ENCODE measurements at regions not wholly inside any gene's neighbourhood (a gene's known extent, or its start where the extent isn't known, plus 50 kb on each side); places are given as distances from the start of the nearest gene placed in this dataset.

DNA sequence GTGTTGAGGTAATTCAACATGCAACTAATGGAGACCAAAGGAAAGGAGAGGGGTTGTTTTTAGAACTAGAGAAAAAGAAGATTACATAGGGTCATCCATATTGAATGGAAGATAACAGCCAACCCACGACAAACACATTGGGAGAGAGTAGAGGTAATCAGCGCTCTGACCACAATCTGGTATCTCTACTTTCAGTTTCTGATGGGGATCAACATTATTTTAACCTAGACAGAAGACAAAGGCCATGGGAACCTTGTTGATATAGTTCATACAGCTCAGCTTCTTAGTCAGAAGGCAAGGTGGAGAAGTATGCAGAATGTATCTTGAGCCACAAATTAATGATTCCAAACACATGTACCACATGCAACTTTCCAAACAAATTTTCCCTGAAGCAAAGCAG is 537.1 kb upstream of the ST8SIA4 start:
- FAIRE-seq (no peak), DNase-seq (ENCODE audit: low spot score) (no peak), ATAC-seq (no peak)
- Histone ChIP-seq H3K4me2 (ENCODE audit: low read depth, low read length) (no peak overlapping the region), H3K27me3 (ENCODE audit: control insufficient read depth in 1 of 2, insufficient read depth in 2 of 2, low read length in 2 of 2) (no peaks in the 10 kb centered on the region), H3K4me1 (ENCODE audit: insufficient read depth, low read length) (no peaks in the 10 kb centered on the region), H3K79me2 (ENCODE audit: insufficient read depth, low read length) (no peaks in the 10 kb centered on the region), H3K9ac (ENCODE audit: insufficient read depth, low read depth, low read length) (no peak overlapping the region), H2AFZ (ENCODE audit: low read length) (no peak overlapping the region), H3K27ac (ENCODE audit: extremely low read length, insufficient read depth, low read length) (no peak overlapping the region), H3K4me3 (replicated peaks in 1 of 3; ENCODE audit: insufficient read depth in 1 of 3, low read depth in 2 of 3, low read length in 3 of 3) (no peak overlapping the region), H3K9me3 (ENCODE audit: low read length) (no peaks in the 10 kb centered on the region), H4K20me1 (ENCODE audit: insufficient read depth, low read length) (no peaks in the 10 kb centered on the region), H3K36me3 (replicated peaks in 1 of 2; ENCODE audit: control insufficient read depth in 1 of 2, insufficient read depth in 2 of 2, low read length in 2 of 2) (no peaks in the 10 kb centered on the region)
- ChIA-PET POLR2A (no interaction called here), CTCF (ENCODE audit: low intra/inter-chr PET ratio, low total read pairs) (no interaction called here)
- WGBS (ENCODE audit: low lambda C conversion rate), result 0% methylated on average over 2 of the region's 2 CpGs
- TF ChIP-seq, protein P1, sequence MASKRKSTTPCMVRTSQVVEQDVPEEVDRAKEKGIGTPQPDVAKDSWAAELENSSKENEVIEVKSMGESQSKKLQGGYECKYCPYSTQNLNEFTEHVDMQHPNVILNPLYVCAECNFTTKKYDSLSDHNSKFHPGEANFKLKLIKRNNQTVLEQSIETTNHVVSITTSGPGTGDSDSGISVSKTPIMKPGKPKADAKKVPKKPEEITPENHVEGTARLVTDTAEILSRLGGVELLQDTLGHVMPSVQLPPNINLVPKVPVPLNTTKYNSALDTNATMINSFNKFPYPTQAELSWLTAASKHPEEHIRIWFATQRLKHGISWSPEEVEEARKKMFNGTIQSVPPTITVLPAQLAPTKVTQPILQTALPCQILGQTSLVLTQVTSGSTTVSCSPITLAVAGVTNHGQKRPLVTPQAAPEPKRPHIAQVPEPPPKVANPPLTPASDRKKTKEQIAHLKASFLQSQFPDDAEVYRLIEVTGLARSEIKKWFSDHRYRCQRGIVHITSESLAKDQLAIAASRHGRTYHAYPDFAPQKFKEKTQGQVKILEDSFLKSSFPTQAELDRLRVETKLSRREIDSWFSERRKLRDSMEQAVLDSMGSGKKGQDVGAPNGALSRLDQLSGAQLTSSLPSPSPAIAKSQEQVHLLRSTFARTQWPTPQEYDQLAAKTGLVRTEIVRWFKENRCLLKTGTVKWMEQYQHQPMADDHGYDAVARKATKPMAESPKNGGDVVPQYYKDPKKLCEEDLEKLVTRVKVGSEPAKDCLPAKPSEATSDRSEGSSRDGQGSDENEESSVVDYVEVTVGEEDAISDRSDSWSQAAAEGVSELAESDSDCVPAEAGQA (IDR thresholded peaks at IDR 0.05; ENCODE audit: low read depth), result no peak
- TF ChIP-seq, protein P1 (CRISPR knock-in tag; IDR thresholded peaks at IDR 0.05; ENCODE audit: borderline replicate concordance), result no peak
- TF ChIP-seq ZNF674 (CRISPR knock-in tag; IDR thresholded peaks at IDR 0.05; ENCODE audit: low read depth) (no peak), GATAD1 (CRISPR knock-in tag; IDR thresholded peaks at IDR 0.05) (no peak), ZNF605 (CRISPR knock-in tag; IDR thresholded peaks at IDR 0.05) (no peak), PPARG (CRISPR knock-in tag; conservative IDR thresholded peaks at IDR 0.05) (no peak), ZSCAN12 (CRISPR knock-in tag; IDR thresholded peaks at IDR 0.05) (no peak), ZSCAN20 (CRISPR knock-in tag; IDR thresholded peaks at IDR 0.05; ENCODE audit: borderline replicate concordance) (no peak), TSC22D2 (CRISPR knock-in tag; IDR thresholded peaks at IDR 0.05; ENCODE audit: borderline replicate concordance) (no peak), NFKBIZ (CRISPR knock-in tag; IDR thresholded peaks at IDR 0.05) (no peak), TCF7L2 (IDR thresholded peaks at IDR 0.05; ENCODE audit: low read depth, low read length) (no peak)
- TF ChIP-seq, protein P2, sequence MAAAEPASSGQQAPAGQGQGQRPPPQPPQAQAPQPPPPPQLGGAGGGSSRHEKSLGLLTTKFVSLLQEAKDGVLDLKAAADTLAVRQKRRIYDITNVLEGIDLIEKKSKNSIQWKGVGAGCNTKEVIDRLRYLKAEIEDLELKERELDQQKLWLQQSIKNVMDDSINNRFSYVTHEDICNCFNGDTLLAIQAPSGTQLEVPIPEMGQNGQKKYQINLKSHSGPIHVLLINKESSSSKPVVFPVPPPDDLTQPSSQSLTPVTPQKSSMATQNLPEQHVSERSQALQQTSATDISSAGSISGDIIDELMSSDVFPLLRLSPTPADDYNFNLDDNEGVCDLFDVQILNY (CRISPR knock-in tag; conservative IDR thresholded peaks at IDR 0.05), result no peak
- in situ Hi-C loops (cut with HindIII; ENCODE audit: extremely low pct_ligation_motif_present, low pct_unique_long_range_greater_than_20kb) (no loop called here), intact Hi-C loops (cut with micrococcal nuclease; ENCODE audit: unreplicated experiment) (no loop called here)
- BruUV-seq (replicated peaks), result no TSS peak
